ENCODE measurements at regions not wholly inside any gene's neighbourhood (a gene's known extent, or its start where the extent isn't known, plus 50 kb on each side); places are given as distances from the start of the nearest gene placed in this dataset.
"Not testable (repeated sequence)": the region's sequence is repeated elsewhere in the genome, so short reads cannot be mapped to it uniquely, and the experiment has no call there.

DNA sequence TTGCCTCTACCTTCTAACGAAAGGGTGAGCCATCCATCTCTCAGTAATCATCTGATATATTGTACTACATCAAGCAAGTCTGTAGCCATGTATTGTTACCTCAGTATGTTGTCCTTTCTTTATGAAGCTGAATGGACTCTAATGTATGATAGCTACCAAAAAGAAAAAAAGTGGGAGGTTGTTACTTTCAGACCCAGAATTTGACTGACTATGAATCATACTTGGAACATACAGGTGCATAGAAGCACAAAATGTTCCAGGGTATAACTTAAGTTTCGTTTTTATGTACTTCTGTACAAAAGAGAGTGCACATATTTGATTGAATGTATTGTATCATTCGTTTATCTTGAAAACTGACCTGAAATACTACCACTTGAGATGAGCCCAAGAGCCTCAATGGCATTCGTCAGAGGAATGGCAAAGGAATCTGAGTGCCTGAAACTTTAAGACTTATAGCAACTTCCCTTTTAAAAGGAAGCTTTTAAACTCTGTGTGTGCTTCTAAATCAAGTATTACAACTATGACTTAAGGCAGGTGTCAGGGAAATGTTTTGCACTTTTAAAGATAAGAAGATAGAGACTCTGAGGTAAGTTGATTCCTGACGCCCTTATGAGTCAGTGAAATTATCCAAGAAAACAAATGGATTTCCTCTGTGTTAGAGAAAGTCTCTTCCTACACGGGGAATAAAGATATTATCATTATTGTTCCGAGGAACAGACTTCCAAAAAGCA, 951.5 kb downstream of the GALC start:
- TF ChIP-seq, protein P1, sequence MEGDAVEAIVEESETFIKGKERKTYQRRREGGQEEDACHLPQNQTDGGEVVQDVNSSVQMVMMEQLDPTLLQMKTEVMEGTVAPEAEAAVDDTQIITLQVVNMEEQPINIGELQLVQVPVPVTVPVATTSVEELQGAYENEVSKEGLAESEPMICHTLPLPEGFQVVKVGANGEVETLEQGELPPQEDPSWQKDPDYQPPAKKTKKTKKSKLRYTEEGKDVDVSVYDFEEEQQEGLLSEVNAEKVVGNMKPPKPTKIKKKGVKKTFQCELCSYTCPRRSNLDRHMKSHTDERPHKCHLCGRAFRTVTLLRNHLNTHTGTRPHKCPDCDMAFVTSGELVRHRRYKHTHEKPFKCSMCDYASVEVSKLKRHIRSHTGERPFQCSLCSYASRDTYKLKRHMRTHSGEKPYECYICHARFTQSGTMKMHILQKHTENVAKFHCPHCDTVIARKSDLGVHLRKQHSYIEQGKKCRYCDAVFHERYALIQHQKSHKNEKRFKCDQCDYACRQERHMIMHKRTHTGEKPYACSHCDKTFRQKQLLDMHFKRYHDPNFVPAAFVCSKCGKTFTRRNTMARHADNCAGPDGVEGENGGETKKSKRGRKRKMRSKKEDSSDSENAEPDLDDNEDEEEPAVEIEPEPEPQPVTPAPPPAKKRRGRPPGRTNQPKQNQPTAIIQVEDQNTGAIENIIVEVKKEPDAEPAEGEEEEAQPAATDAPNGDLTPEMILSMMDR (IDR thresholded peaks at IDR 0.05; ENCODE audit: control insufficient read depth, extremely low read depth, insufficient read depth): no peak
- DNase-seq (ENCODE audit: low read depth): no peak
- H3K4me3 ChIP-seq (ENCODE audit: low read depth, low read length): no peak overlapping the region

- no peak for DNase-seq (ENCODE audit: low read depth)
- TF ChIP-seq, protein P1 (IDR thresholded peaks at IDR 0.05; ENCODE audit: control insufficient read depth, extremely low read depth, insufficient read depth): no peak
- H3K4me3 ChIP-seq (ENCODE audit: low read depth, low read length): no peak overlapping the region
These were observed 958.3 kb downstream of the GALC start for GRCh38 chr14:87034680-87035079.

DNA sequence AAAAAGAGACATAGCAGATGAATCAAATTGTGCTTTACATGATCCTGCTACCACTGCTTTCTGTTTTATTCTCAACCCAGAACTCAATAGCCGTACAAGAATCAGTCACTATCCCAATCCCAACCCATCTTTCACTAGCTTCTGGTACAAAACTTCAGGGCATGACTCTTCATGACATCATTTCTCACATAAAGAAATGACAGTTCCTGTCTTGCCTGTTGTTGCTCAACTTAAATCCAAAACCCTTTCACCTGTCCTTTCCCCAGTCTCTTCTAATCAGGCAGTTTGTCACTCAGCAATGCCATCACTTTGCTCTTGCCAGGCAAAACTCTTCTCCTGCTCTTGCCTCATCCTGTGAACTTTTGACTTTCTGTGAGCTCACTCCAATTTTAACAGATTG, 962.8 kb downstream of the GALC start:
- DNase-seq (ENCODE audit: low read depth): no peak
- H3K4me3 ChIP-seq (ENCODE audit: low read depth, low read length): no peak overlapping the region
- TF ChIP-seq, protein P1 (IDR thresholded peaks at IDR 0.05; ENCODE audit: control insufficient read depth, extremely low read depth, insufficient read depth): no peak

DNA sequence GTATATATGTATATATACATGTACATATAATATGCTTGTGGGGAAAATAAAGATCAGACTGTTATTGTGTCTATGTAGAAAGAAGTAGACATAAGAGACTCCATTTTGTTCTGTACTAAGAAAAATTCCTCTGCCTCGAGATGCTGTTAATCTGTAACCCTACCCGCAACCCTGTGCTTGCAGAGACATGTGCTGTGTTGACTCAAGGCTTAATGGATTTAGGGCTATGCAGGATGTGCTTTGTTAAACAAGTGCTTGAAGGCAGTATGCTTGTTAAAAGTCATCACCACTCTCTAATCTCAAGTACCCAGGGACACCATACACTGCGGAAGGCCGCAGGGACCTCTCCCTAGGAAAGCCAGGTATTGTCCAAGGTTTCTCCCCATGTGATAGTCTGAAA, 972.9 kb downstream of the GALC start:
- DNase-seq (ENCODE audit: low read depth); H3K4me3 ChIP-seq (ENCODE audit: low read depth, low read length): not testable (repeated sequence)

GRCh38 chr14:87018294-87018693, 974.7 kb downstream of the GALC start:
- no peak for DNase-seq (ENCODE audit: low read depth)
- TF ChIP-seq, protein P1 (IDR thresholded peaks at IDR 0.05; ENCODE audit: control insufficient read depth, extremely low read depth, insufficient read depth): no peak
- no peak overlapping the region for H3K4me3 ChIP-seq (ENCODE audit: low read depth, low read length)

DNA sequence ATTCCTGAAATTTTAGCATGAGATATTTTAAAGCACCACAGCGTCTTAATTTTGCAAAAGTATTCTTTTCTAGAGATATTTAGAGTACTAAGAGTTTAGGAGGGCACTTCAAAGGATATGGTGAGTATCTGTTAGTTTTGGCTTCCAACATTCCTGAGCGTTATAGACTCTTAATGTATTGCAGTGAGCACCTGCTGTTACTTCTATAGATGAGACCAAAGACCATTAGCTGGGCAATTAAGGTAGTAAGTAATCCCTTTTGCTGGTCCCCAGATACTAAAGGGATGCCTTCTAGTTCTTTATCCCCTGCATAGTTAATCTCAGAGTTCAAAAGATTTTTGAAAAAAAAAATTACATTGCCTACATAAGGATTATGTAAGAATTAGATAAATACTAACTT, 975.6 kb downstream of the GALC start:
- TF ChIP-seq, protein P1 (IDR thresholded peaks at IDR 0.05; ENCODE audit: control insufficient read depth, extremely low read depth, insufficient read depth): no peak
- DNase-seq (ENCODE audit: low read depth): no peak
- no peak overlapping the region for H3K4me3 ChIP-seq (ENCODE audit: low read depth, low read length)

- TF ChIP-seq, protein P1 (IDR thresholded peaks at IDR 0.05; ENCODE audit: control insufficient read depth, extremely low read depth, insufficient read depth): peak; percentile 36; the same call in 1 of the 2 replicates
- no peak overlapping the region for H3K4me3 ChIP-seq (ENCODE audit: low read depth, low read length)
- DNase-seq (ENCODE audit: low read depth): no peak
These were observed 978.1 kb downstream of the GALC start for GRCh38 chr14:87014856-87015255.
